Midbrain (tissue), 1 donor: ENCODE measurements at regions not wholly inside any gene's neighbourhood (a gene's known extent, or its start where the extent isn't known, plus 50 kb on each side); places are given as distances from the start of the nearest gene placed in this dataset.
"Not testable (repeated sequence)": the region's sequence is repeated elsewhere in the genome, so short reads cannot be mapped to it uniquely, and the experiment has no call there.

Experiments used
- DNase-seq: peaks from one replicate; lab custom pipeline; 2025; lab: John Stamatoyannopoulos, UW

DNA sequence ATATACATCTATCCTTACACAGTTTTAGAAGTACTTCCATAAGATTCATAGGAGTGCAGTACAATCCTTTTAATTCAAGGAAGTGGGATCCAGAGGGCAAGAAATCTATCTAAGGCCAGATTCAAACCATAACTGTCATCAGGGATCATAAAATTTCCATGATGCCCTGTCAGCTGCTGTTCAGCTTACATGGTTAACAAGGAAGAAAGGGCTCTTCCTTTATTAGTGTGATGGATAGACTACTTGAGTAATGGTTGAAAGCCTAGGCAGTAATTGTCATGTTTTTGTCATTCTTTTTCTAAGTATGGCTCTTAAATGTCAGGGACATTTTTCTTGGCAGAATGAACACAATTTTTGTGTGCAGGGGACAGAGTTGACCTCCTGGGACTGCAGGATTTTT is 159.8 kb upstream of the CXCL13 start:
- DNase-seq, result no peak

DNA sequence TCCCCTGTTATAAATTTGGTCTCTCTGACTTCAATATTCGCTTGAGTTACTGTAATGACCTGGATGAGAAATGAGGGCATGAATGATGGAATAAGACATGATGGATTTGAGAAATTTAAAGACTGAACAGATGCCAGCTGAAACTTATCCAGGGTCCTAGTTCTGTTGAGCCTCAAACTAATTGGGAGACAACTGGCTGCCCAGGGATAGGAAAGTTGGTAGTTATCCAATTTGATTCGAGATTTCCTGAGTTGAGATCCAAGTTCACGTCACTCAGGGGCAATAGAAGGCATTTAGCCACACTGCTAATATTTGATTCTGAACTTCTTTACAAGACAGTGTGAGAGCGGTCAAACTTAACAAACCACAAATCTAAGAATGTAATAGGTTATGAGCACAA is 159.0 kb upstream of the CXCL13 start:
- DNase-seq, result no peak

DNA sequence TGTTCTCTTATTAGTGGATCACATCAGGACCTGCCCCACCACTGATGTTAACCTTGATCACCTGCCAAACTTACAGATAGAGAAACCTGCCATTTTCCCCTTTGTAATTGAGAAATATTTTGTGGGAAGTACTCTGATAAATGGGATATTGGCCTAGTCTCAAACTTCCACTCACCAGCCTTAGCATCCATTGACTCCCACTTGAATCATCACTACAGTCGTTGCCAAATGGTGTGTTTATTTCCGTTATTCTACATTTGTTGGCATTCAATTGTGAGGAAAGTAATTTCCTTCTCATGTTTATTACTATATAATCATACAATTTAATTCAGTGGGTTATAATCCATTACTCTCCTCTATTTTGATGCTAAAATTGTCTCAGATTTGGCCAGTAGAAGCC is 156.4 kb upstream of the CXCL13 start:
- no peak for DNase-seq

DNA sequence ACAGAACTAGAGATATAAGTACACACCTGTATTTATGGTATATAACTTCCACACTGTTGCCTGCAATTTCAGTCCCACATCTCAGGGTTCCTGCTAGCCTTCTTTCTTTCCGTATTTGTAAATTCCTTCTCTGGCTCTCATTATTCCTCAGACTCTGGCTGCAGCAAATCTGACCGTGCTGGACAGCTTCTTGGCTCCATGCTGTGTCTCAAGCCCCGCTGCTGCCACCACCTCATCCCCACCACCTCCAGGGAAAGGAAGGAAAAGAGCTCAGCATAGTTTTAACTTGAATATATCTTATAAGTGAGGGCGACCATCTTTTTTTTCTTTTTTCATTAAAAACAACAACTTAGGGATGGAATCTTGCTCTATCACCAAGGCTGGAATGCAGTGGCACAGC is 155.6 kb upstream of the CXCL13 start:
- DNase-seq, result no peak

DNA sequence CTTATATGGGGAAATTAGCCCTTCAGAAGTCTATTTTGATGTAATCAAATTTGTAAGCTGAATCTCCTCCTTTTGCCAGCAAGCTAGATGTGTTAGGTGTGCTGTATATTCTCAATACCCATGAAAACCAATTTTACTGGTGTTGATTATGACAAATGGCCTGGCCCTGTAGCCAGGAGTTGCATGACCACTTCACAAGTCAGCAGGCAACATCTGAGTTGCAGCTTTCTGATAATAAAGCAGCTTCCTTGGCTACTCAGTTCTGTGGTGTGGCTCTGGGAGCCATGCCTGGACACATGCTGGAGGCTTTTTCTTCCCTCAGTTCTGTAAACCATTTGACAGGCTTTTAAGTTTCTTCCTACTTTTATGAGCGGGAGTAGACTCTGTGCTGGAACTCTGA is 154.1 kb upstream of the CXCL13 start:
- no peak for DNase-seq

DNA sequence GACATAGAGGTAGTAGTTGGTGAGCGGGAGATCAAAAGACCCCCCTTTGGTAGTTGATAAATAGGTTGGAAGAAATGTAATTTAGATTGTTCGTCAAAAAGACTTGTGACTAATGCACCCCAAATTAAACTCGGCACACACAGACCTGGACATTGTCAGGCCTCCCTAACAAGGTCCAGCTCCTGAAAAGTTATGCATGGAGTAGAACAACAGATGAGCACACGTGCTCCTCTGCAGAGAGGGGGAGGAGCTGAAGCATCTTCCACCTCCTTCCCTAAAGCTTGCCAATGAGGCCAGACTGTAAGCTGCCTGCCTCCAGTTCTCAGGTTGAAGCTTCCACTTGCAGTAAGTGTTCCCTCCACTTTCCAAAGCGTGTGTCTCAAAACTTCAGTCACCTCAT is 153.5 kb upstream of the CXCL13 start:
- not testable (repeated sequence) for DNase-seq

DNA sequence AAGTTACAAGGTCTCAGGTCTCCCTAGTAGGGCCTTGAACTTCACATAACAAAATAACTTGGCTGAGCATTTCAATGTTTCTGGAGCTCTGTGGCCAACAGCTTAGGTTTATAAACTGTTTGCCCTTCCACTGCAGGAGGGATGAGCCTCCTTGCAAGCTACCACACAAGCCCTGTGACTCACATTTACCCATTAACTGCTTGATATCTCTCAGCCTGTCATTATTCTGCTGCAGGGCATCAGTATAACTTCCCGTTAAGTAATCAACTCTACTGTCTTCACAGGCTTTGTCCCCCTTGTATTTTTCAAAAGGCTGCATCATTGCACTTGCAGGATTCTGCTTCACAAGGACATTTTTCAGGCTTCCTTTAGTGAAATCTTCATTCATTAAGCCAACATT is 151.7 kb upstream of the CXCL13 start:
- DNase-seq, result no peak

DNA sequence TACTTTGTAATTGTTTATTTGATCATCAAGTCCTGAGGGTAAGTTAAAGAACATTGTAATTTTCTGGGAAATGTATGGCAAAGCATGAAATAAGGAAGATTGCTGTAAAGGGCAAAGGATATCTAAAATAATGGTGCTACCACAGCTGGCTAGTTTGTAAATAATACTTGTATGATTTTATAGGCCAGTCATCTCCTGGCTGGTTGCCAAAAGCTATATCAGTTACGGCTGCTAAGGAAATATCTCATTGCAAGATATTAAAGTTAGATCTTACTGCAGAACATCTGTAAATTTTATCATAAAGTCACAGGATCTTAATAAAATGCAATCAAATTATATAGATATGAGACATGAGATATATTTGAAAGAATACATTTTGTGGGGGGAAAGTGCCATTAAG is 150.8 kb upstream of the CXCL13 start:
- DNase-seq, result no peak

DNA sequence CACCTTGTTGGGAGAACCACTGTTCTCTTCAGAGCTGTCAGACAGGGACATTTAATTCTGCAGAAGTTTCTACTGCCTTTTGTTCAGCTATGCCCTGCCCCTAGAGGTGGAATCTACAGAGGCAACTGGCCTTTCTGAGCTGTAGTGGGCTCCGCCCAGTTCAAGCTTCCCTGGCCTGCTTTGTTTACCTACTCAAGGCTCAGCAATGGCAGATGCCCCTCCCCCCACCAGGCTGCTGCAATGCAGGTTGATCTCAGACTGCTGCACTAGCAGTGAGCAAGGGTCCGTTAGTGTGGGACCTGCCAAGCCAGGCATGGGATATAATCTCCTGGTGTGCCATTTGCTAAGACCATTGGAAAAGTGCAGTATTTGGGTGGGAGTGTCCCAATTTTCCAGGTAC is 141.5 kb upstream of the CXCL13 start:
- not testable (repeated sequence) for DNase-seq

DNA sequence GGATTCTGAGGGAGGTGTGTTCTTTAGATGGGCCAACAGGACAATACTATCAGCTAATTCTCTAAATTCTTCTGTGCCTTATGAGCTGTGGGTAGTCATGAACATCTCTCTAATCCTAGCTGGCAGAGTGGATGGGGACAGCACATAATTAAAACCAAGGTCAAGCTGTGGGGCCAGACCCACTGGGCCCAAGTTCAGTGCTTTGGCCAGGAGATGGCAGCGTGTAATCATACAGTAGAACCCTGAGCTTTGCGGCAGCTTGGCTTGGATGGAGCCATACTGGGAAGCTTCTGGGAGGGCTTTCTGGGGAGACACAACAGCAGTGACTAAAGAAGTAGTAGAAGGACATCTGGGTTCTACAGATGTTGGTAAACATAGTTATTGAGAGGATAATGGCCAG is 140.3 kb upstream of the CXCL13 start:
- DNase-seq, result no peak

DNA sequence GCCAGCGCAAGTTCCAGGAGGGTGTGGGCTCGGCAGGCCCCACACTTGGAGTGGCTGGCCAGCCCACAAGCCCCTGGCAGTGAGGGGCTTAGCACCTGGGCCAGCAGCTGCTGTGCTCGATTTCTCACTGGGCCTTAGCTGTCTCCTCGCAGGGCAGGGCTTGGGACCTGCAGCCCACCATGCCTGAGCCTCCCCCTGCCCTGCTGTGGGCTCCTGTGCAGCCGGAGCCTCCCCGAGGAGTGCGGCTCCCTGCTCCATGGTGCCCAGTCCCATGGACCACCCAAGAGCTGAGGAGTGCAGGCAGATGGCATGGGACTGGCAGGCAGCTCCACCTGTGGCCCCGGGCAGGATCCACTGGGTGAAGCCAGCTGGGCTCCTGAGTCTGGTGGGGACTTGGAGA is 139.2 kb upstream of the CXCL13 start:
- no peak for DNase-seq

DNA sequence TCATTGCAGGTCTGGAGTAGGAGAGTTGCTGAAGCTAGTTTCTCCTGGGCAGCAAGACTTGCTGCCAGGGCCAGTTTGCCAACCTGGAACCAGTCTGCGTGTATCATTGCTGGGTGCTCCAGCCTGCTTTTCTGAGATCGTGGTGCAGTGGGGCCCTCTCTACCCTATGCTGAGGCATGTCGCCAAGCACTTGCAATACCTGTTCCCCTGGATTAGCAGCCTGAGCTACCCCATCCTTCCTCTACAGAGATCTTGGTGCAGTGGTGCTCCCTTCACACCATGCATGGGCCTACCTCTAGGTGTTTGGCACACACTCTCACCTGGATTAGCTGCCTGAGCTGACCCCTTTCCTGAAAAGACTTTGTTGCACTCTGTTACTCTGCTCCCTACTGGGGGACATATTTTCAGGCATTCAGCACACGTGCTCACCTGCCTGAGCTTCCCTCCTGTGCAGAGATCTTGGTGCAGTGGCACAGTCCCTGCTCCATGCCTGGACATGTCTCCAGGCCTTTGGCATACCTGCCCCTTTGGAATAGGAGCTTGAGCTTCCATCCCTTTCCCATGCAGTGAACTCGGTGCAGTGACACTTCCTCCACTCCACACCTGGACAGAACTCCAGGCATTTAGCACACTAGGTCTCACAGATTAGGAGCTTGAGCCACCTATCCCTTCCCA is 133.7 kb upstream of the CXCL13 start:
- DNase-seq, result no peak

DNA sequence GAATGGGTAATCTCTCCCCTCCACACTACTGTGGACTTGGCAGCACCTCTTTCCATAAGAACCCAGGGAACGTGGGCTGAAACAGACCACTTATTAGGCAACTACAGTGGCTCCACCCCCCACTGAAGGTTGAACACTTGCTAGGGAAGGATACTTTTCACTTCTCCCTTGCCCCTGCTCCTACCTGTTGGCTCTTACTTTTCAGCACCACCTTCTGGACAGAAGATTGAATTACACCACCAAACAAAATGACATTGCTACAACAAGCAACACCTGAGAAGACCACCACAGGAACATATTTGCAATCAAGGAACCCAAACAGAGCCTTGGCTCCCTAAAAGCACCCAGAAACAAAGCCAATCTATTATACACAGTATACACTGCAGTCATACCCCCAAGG is 132.1 kb upstream of the CXCL13 start:
- DNase-seq, result no peak

DNA sequence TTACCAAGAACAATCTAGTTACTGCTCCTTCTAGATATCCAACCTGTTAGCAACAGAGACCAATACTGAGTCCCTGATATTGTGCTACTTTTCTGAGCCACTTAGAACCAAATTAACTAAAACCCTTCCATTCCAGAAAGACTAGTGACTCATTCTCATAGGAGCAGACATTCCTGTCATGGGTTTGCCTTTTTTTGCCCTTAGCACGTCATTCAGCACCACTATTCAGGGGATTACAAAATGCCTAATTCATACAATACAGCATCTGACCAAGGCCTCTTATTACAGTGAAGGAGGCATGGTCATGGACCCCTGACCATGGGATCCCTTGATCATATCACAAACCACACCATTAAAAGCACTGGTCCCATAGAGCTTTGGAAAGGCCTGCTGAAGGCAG is 123.8 kb upstream of the CXCL13 start:
- no peak for DNase-seq

DNA sequence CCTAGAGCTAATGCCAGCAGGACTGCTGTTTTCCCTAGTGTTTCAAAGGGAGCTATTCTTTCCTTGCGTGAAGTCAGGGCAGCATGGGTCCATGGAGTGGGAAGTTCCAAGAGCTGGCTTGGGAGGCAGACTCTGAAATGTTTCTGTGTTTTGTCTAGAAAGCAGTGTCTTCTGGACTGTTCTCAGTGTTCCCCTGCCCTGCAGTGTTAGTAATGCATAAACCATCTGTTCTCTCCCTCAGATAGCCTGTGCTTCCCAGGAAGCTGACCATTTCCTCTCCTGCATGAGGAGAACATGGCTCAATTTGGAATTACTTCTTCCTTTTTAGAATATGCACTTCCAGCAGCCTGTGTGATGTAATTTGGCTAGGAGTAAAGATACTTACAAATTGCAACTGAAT is 116.7 kb upstream of the CXCL13 start:
- no peak for DNase-seq

DNA sequence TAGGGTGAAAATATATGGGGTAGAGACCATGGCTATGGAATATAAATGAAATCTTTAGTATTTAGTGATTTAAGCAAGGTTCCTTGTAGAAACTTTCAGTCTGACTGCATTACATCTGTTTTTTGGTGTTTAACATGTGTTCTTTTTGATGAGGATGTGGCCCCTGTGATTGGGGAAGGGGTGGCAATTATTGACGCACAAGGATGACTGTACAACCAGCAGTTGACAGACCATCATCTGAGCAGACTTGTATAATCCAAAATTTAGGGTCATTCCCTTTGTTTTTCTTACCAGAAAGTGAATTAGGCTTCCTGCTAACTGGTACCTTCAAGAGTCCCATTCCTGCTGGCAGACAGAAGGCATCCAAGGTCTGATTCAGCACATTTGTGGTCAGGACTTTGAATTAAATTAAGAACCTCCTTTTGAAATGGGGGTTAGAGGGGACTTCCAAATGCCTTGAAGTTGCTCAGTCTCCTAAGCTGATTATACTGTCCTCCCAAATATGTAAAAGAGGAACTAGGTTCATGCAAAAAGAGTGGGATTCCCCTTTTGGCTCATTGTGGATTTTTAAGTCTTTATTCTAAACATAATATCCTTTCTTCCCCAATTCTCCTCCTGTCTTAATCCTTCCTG is 112.4 kb upstream of the CXCL13 start:
- DNase-seq, result no peak

DNA sequence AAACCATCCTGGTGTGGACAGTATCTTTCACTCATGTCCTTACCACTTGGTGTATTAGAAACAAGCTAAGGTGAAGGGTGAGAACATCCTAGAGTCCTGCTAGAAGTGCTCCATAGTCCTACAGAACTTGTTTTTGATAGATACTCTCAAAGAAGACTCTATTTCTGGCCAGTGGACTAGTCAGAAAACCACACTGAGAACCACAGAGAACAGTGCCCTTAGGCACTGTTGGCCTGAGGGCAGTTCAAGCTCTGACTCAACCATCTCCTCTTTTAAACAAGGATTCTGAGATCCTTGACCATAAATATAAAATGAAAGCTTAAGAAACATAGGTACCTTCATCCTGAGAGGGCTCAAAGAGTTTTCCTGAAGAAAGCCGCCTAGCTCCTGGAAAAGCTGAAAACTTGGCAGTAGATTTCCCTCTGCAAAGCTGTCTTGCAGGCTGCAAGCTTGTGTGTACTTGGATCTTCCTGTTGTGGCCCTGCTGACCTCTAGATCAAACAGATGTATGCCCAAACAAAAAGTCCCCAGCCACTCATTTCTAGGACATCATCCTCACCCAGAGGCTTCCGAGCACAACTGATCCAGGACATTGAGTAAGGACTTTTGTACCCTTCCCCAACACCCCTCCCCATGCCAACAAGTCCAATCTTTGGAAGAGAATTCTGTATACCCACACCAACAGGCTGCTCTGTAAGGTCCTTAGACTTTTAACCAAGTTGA is 111.6 kb upstream of the CXCL13 start:
- no peak for DNase-seq

DNA sequence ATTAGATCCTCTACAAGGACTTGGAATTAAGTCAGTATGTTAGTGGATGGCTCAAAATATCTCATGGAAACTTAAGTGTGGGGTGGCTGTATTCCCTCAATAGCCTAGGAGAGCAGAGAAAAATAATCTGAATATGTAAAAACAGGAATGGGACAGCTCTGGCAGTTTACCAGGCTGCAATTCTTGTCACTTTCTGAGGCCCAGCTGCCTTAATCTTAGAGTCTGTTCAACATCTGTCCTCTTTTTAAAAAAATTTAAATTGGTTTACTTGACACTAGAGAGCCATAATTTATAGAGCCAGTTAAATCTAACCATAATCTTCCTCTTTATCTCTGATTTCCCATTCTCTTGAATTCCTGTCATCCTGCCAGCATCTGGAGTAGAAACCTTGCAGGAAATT is 109.2 kb upstream of the CXCL13 start:
- no peak for DNase-seq

DNA sequence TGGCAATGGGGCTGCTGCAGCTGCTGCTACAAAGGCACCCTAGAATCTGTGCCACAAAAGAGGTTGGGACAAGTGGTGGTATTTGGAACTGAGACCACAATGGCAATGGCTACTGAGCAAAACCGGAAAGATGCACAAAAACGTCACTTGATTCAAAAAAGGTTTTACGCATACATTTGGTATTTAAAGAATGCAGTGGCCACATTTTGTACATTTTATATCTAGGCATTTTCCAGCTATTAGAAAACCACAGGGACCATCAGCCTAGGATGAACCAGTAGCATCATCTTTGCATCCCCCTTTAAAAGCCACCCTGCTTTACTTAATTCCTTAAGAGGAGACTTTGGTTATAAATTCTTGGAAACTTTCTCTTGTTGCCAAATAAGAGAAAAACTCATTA is 104.8 kb upstream of the CXCL13 start:
- no peak for DNase-seq

DNA sequence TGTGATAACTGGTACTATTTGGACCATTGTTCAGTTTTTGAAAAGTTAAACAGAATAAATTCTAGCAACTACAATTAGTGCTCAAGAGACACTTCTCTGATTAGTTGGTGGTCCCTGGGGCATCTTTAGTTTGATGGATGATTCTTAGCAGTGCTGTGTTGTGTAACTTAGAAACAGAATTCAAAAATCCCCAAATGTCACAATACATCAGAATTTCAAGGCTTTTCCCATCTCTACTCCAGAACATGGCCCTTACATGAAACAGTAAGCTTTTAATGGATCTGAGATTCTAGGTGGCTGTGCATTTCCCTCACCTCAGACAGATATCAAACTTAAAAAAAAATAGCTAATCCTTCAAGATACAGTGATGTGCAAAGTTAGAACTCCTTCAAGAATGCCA is 104.4 kb upstream of the CXCL13 start:
- DNase-seq, result no peak

DNA sequence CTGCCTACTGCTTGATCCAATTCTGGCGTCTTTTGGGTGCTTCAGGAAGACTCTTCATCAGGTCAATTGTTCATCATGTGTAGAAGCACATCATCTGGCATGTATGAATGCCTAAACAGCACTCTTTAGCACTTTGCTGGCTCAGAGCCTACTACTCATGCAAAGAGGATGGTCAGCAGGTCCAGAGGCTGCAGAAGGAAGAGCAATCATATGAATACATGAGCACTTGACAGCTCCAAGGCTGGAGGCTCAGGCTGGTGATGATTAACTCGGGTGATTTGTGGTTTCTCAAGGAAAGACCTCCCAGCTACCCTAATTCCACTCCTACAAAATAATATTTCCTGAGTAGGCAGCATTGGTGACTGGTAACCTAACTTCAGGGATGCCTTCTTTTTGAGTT is 103.8 kb upstream of the CXCL13 start:
- DNase-seq, result no peak

DNA sequence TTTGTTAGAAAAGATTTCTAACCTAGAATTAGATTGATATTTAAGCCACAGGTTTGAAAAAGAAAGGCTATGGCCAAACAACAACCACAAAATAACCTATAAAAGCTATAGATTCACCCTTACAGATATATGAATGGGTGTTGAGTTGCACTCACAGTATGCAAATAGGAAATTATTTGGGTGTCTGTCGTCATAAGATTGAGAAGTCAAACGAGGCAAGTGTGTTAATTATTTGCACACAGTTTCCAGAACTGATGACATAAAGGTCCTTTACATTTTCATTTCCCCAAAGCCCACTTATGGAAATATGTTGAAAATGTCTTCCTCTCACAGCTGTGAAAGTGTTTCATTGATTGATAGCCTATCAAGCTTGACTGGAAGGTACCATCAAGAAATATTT is 101.2 kb upstream of the CXCL13 start:
- DNase-seq, result no peak

DNA sequence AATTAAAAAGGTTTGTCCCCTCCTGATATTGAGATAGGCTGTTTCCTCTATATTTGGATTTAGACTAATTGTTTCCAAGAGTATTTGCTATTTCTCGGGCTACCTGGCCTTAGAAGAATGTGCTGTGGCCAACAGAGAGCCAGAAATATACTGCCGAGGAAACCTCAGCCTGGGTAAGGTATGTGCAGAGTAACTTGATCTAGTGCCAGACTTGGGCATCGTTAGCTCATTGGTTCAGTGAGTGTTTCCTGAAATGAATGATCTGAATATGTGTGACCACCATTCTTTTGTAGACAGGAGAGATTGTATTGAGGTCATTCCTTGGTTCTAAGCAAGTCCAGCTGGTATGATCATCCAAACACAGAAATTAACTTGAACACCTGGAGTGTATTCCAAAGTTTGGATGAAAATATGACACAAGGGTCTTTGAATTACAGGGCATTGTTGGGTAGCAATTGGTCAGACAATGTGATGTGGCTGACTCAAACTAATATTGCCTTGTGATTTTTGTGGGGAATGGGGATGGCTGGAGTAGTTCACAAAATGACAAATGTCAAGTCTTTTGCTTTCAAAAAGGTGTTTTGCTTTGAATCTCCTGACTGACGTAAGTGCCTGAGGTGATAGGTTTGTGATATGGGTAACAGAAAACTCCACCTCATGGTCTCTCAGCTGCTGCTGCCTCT is 100.2 kb upstream of the CXCL13 start:
- DNase-seq, result no peak
